SU-DHL-6 (cell line): ENCODE measurements at regions not wholly inside any gene's neighbourhood (a gene's known extent, or its start where the extent isn't known, plus 50 kb on each side); places are given as distances from the start of the nearest gene placed in this dataset.
"Not testable (repeated sequence)": the region's sequence is repeated elsewhere in the genome, so short reads cannot be mapped to it uniquely, and the experiment has no call there.

Experiments used
- EZH2phosphoT487 ChIP-seq: fragments of 200-600 bp; sonication (generic), shearing (Covaris generic); conservative IDR thresholded peaks from 2 replicates; pipeline ENCODE4 v1.6.1; 2018; ENCODE audit warnings: mild to moderate bottlenecking, antibody characterized with exemption, low read length, moderate library complexity, mixed read lengths
- TF ChIP-seq, protein P1 (sequence below): fragments of 200-600 bp; sonication (generic); IDR thresholded peaks from one replicate; pipeline ENCODE4 v1.5.1; 2017; ENCODE audit warnings: antibody characterized with exemption, mild to moderate bottlenecking, low read length, moderate library complexity; ENCODE audit not compliant: insufficient read depth, poor library complexity, severe bottlenecking

DNA sequence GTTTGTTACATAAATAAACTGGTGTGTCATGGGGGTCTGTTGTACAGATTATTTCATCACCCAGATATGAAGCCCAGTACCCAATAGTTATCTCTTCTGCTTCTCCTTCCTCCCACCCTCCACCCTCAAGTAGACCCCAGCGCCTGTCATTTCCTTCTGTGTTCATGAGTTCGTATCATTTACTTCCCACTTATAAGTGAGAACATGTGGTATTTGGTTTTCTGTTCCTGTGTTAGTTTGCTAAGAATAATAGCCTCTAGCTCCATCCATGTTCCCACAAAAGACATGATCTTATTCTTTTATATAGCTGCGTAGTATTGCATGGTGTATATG is 185.4 kb downstream of the PSMG1 start:
- TF ChIP-seq, protein P1, sequence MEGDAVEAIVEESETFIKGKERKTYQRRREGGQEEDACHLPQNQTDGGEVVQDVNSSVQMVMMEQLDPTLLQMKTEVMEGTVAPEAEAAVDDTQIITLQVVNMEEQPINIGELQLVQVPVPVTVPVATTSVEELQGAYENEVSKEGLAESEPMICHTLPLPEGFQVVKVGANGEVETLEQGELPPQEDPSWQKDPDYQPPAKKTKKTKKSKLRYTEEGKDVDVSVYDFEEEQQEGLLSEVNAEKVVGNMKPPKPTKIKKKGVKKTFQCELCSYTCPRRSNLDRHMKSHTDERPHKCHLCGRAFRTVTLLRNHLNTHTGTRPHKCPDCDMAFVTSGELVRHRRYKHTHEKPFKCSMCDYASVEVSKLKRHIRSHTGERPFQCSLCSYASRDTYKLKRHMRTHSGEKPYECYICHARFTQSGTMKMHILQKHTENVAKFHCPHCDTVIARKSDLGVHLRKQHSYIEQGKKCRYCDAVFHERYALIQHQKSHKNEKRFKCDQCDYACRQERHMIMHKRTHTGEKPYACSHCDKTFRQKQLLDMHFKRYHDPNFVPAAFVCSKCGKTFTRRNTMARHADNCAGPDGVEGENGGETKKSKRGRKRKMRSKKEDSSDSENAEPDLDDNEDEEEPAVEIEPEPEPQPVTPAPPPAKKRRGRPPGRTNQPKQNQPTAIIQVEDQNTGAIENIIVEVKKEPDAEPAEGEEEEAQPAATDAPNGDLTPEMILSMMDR, result not testable (repeated sequence)
- TF ChIP-seq EZH2phosphoT487, result not testable (repeated sequence)
